B cell (primary cell): ENCODE measurements at regions not wholly inside any gene's neighbourhood (a gene's known extent, or its start where the extent isn't known, plus 50 kb on each side); places are given as distances from the start of the nearest gene placed in this dataset.

Experiments used
- ATAC-seq: fragments of 200-7000 bp; cut with Tn5 transposase; one replicate; pipeline ENCODE4 v1.10.0; 2021; ENCODE audit warnings: low read depth, mild to moderate bottlenecking, moderate number of reproducible peaks, moderate library complexity
- CTCF ChIA-PET: fragments of 350-600 bp; sonication (Branson Sonifier 250); formaldehyde crosslinking; loops from one replicate; lab custom pipeline; 2021; ENCODE audit warnings: antibody characterized with exemption, inconsistent platforms; lab: Charles Lee
- POLR2A ChIA-PET: fragments of 350-600 bp; sonication (Branson Sonifier 250); formaldehyde crosslinking; loops from one replicate; lab custom pipeline; 2021; ENCODE audit warnings: antibody characterized with exemption; lab: Charles Lee
- DNase-seq: peaks from one replicate; pipeline ENCODE4 v3.0.0; 2013
- H2AFZ ChIP-seq: 2 replicates; pipeline ENCODE4 v1.6.1; 2012; ENCODE audit warnings: mild to moderate bottlenecking, low read depth, low read length; ENCODE audit not compliant: insufficient read depth, poor library complexity, severe bottlenecking
- H3K27ac ChIP-seq, 2 donors: 1 replicate in 1 of 2; 2 replicates in 1 of 2; pipeline ENCODE4 v1.5.1; 2012 to 2013; ENCODE audit warnings: low read length in 2 of 2, mild to moderate bottlenecking in 2 of 2, moderate library complexity in 1 of 2
- H3K27me3 ChIP-seq, 4 experiments: fragments of 200-600 bp in 1 of 4; sonication (generic) in 1 of 4; replicated peaks in 1 of 4; 1 replicate in 2 of 4; 2 replicates in 2 of 4; pipeline versions ENCODE4 v1.6.1 to v1.7.0; 2013 to 2016; ENCODE audit warnings: low read length in 3 of 4, mild to moderate bottlenecking in 2 of 4, mixed read lengths in 1 of 4, moderate library complexity in 1 of 4; ENCODE audit not compliant: insufficient read depth in 4 of 4, control insufficient read depth in 3 of 4; ENCODE audit errors: control extremely low read depth in 1 of 4
- H3K36me3 ChIP-seq, 2 experiments: replicated peaks in 1 of 2; 1 replicate in 1 of 2; 2 replicates in 1 of 2; pipeline versions ENCODE4 v1.6.1 to v1.7.1; 2013; ENCODE audit warnings: low read length in 1 of 2; ENCODE audit not compliant: insufficient read depth in 2 of 2, control insufficient read depth in 1 of 2; ENCODE audit errors: control extremely low read depth in 1 of 2, extremely low read depth in 1 of 2
- H3K4me1 ChIP-seq, 2 donors: fragments of 200-600 bp in 1 of 2; sonication (generic) in 1 of 2; 1 replicate in 1 of 2; 2 replicates in 1 of 2; pipeline versions ENCODE4 v1.5.1 to v1.6.1; 2013 to 2017; ENCODE audit warnings: low read length in 2 of 2; ENCODE audit not compliant: control insufficient read depth in 2 of 2, insufficient read depth in 2 of 2
- H3K4me2 ChIP-seq: replicated peaks from 2 replicates; pipeline ENCODE3; 2012; ENCODE audit warnings: mild to moderate bottlenecking, low read depth, low read length; ENCODE audit not compliant: poor library complexity, severe bottlenecking
- H3K4me3 ChIP-seq, 5 experiments: fragments of 200-600 bp in 1 of 5; sonication (generic) in 1 of 5; 1 replicate in 3 of 5; 2 replicates in 2 of 5; pipeline versions ENCODE4 v1.5.1 to v1.7.0; 2011 to 2016; ENCODE audit warnings: low read length in 4 of 5, mild to moderate bottlenecking in 4 of 5, low read depth in 2 of 5, control low read depth in 1 of 5, moderate library complexity in 1 of 5; ENCODE audit not compliant: insufficient read depth in 1 of 5; ENCODE audit errors: control extremely low read depth in 1 of 5, extremely low read depth in 1 of 5
- H3K79me2 ChIP-seq: fragments of 200-600 bp; sonication (generic); one replicate; pipeline ENCODE4 v1.6.0; 2016; ENCODE audit warnings: low read length; ENCODE audit not compliant: control insufficient read depth, insufficient read depth
- H3K9ac ChIP-seq: fragments of 200-600 bp; sonication (generic); 2 replicates; pipeline ENCODE4 v1.6.1; 2017; ENCODE audit warnings: mild to moderate bottlenecking, low read length, moderate library complexity
- H3K9me3 ChIP-seq, 3 donors: one replicate each; pipeline versions ENCODE4 v1.6.1 to v1.7.1; 2013; ENCODE audit warnings: low read length in 2 of 3; ENCODE audit not compliant: control insufficient read depth in 2 of 3, insufficient read depth in 1 of 3; ENCODE audit errors: control extremely low read depth in 1 of 3
- H4K20me1 ChIP-seq: 2 replicates; pipeline ENCODE4 v1.6.0; 2012; ENCODE audit warnings: mild to moderate bottlenecking, low read length; ENCODE audit not compliant: insufficient read depth, control insufficient read depth, poor library complexity, severe bottlenecking
- H3K27ac Mint-ChIP-seq: one replicate; pipeline ENCODE4 v1.8.0; 2021; ENCODE audit warnings: mixed read lengths
- H3K27me3 Mint-ChIP-seq: one replicate; pipeline ENCODE4 v1.8.0; 2021; ENCODE audit warnings: mixed read lengths
- H3K4me1 Mint-ChIP-seq: one replicate; pipeline ENCODE4 v1.8.0; 2021; ENCODE audit warnings: mixed read lengths
- H3K4me3 Mint-ChIP-seq: one replicate; pipeline ENCODE4 v1.8.0; 2021; ENCODE audit warnings: mixed read lengths
- H3K9me3 Mint-ChIP-seq: one replicate; pipeline ENCODE4 v1.8.0; 2022; ENCODE audit warnings: mixed read lengths; ENCODE audit not compliant: insufficient read depth
- CTCF ChIP-seq: fragments of 200-600 bp; IDR thresholded peaks from one replicate; pipeline ENCODE4 v1.8.0; 2022; ENCODE audit warnings: antibody characterized with exemption, mild to moderate bottlenecking
- EZH2 ChIP-seq: IDR thresholded peaks from 2 replicates; pipeline ENCODE4 v1.6.1; 2012; ENCODE audit warnings: borderline replicate concordance, low read depth, mild to moderate bottlenecking, moderate library complexity, low read length; ENCODE audit not compliant: insufficient read depth, poor library complexity, severe bottlenecking
- WGBS: methylation state at CpG from one replicate; pipeline ENCODE4 v1.1.5; 2013; ENCODE audit warnings: missing lambda C conversion rate; ENCODE audit not compliant: insufficient coverage; 5-methylcytosine and 5-hydroxymethylcytosine counted together
- intact Hi-C: fragments of 100-400 bp; cut with micrococcal nuclease; formaldehyde crosslinking; loops from one replicate; pipeline ENCODE4 v1.10.0; 2022

- H3K27me3 ChIP-seq, result no peaks in the 10 kb centered on the region
- no peak overlapping the region for H3K9ac ChIP-seq
- ChIA-PET CTCF (no interaction called here), POLR2A (no interaction called here)
- no peak overlapping the region for H3K4me3 Mint-ChIP-seq
- H3K4me1 ChIP-seq, result no peaks in the 10 kb centered on the region
- no peaks in the 10 kb centered on the region for H3K79me2 ChIP-seq
- ATAC-seq (no peak), DNase-seq (no peak)
- TF ChIP-seq CTCF (no peak), EZH2 (no peak)
- no peak overlapping the region for H3K4me3 ChIP-seq
- H3K9me3 ChIP-seq, result no peaks in the 10 kb centered on the region
- no peaks in the 10 kb centered on the region for H3K9me3 Mint-ChIP-seq
- no peak overlapping the region for H3K27ac ChIP-seq
- no peaks in the 10 kb centered on the region for H4K20me1 ChIP-seq
- H2AFZ ChIP-seq, result no peak overlapping the region
- no peaks in the 10 kb centered on the region for H3K27me3 Mint-ChIP-seq
- intact Hi-C loops, result no loop called here
- no CpG with 5 or more reads among the region's 2 CpGs for WGBS
- H3K27ac Mint-ChIP-seq, result no peak overlapping the region
- H3K36me3 ChIP-seq, result no peaks in the 10 kb centered on the region
- H3K4me2 ChIP-seq, result no peak overlapping the region
- no peaks in the 10 kb centered on the region for H3K4me1 Mint-ChIP-seq
Measured at GRCh38 chr13:109285586-109285985, 500.8 kb downstream of the IRS2 start.

- TF ChIP-seq CTCF (no peak), EZH2 (no peak)
- Mint-ChIP-seq H3K4me3 (no peak overlapping the region), H3K27me3 (no peaks in the 10 kb centered on the region), H3K27ac (no peak overlapping the region), H3K9me3 (no peaks in the 10 kb centered on the region), H3K4me1 (no peaks in the 10 kb centered on the region)
- no peak overlapping the region for H3K27ac ChIP-seq
- no peaks in the 10 kb centered on the region for H3K36me3 ChIP-seq
- H3K4me2 ChIP-seq, result no peak overlapping the region
- H3K79me2 ChIP-seq, result no peaks in the 10 kb centered on the region
- no peak for DNase-seq
- 91% methylated on average over 8 of the region's 11 CpGs for WGBS
- POLR2A ChIA-PET, result no interaction called here
- intact Hi-C loops, result no loop called here
- H2AFZ ChIP-seq, result no peak overlapping the region
- H4K20me1 ChIP-seq, result no peaks in the 10 kb centered on the region
- CTCF ChIA-PET, result no interaction called here
- H3K9ac ChIP-seq, result no peak overlapping the region
- H3K9me3 ChIP-seq, result no peaks in the 10 kb centered on the region
- no peaks in the 10 kb centered on the region for H3K27me3 ChIP-seq
- no peaks in the 10 kb centered on the region for H3K4me1 ChIP-seq
- H3K4me3 ChIP-seq, result no peak overlapping the region
- no peak for ATAC-seq
Measured at GRCh38 chr13:109281903-109282635, 504.3 kb downstream of the IRS2 start.
